ENCODE measurements at regions not wholly inside any gene's neighbourhood (a gene's known extent, or its start where the extent isn't known, plus 50 kb on each side); places are given as distances from the start of the nearest gene placed in this dataset.

GRCh38 chr15:95394186-95395067 lies 936.1 kb upstream of the NR2F2 start:
- DNase-seq (ENCODE audit: low spot score), result no peak

- DNase-seq (ENCODE audit: low spot score), result no peak
Observed at GRCh38 chr15:95400428-95400827, 930.1 kb upstream of the NR2F2 start.

- DNase-seq (ENCODE audit: low spot score), result no peak
Observed at GRCh38 chr15:95401587-95401986, 928.9 kb upstream of the NR2F2 start.

- no peak for DNase-seq (ENCODE audit: low spot score)
Observed at GRCh38 chr15:95405447-95405846, 925.1 kb upstream of the NR2F2 start.

- no peak for DNase-seq (ENCODE audit: low spot score)
Observed at GRCh38 chr15:95407534-95407933, 923.0 kb upstream of the NR2F2 start.

- DNase-seq (ENCODE audit: low spot score), result no peak
Observed at GRCh38 chr15:95409211-95409610, 921.3 kb upstream of the NR2F2 start.

- DNase-seq (ENCODE audit: low spot score), result peak; percentile 53
Observed at GRCh38 chr15:95409626-95410310, 920.7 kb upstream of the NR2F2 start.

GRCh38 chr15:95410757-95411156 lies 919.7 kb upstream of the NR2F2 start:
- DNase-seq (ENCODE audit: low spot score), result no peak

- no peak for DNase-seq (ENCODE audit: low spot score)
Observed at GRCh38 chr15:95416576-95416975, 913.9 kb upstream of the NR2F2 start.

GRCh38 chr15:95417761-95418160 lies 912.7 kb upstream of the NR2F2 start:
- DNase-seq (ENCODE audit: low spot score), result no peak

GRCh38 chr15:95422255-95422654 lies 908.2 kb upstream of the NR2F2 start:
- DNase-seq (ENCODE audit: low spot score), result no peak

- DNase-seq (ENCODE audit: low spot score), result no peak
Observed at GRCh38 chr15:95425859-95426258, 904.6 kb upstream of the NR2F2 start.

GRCh38 chr15:95429345-95429744 lies 901.2 kb upstream of the NR2F2 start:
- DNase-seq (ENCODE audit: low spot score), result no peak

- DNase-seq (ENCODE audit: low spot score), result no peak
Observed at GRCh38 chr15:95431518-95431917, 899.0 kb upstream of the NR2F2 start.

GRCh38 chr15:95432878-95433405 lies 897.6 kb upstream of the NR2F2 start:
- no peak for DNase-seq (ENCODE audit: low spot score)

GRCh38 chr15:95439922-95440376 lies 890.6 kb upstream of the NR2F2 start:
- no peak for DNase-seq (ENCODE audit: low spot score)

- no peak for DNase-seq (ENCODE audit: low spot score)
Observed at GRCh38 chr15:95440712-95441111, 889.8 kb upstream of the NR2F2 start.

- no peak for DNase-seq (ENCODE audit: low spot score)
Observed at GRCh38 chr15:95442107-95442719, 888.3 kb upstream of the NR2F2 start.

- no peak for DNase-seq (ENCODE audit: low spot score)
Observed at GRCh38 chr15:95444860-95445259, 885.6 kb upstream of the NR2F2 start.

- no peak for DNase-seq (ENCODE audit: low spot score)
Observed at GRCh38 chr15:95446854-95447253, 883.6 kb upstream of the NR2F2 start.

- DNase-seq (ENCODE audit: low spot score), result no peak
Observed at GRCh38 chr15:95447486-95447885, 883.0 kb upstream of the NR2F2 start.

GRCh38 chr15:95448531-95449229 lies 881.8 kb upstream of the NR2F2 start:
- no peak for DNase-seq (ENCODE audit: low spot score)

Measured in pons (tissue), 1 donor.